Neural cell (in vitro differentiated cells): ENCODE measurements at regions not wholly inside any gene's neighbourhood (a gene's known extent, or its start where the extent isn't known, plus 50 kb on each side); places are given as distances from the start of the nearest gene placed in this dataset.

Experiments used
- H2AFZ ChIP-seq: fragments of 200-600, 300-800 bp; sonication (generic), shearing (Covaris generic); 2 replicates; pipeline ENCODE4 v1.6.0; 2014; ENCODE audit warnings: low read depth, mild to moderate bottlenecking, antibody characterized with exemption, low read length, moderate library complexity
- H3F3A ChIP-seq: fragments of 200-600 bp; shearing (Covaris generic); 2 replicates; pipeline ENCODE4 v1.6.1; 2016; ENCODE audit warnings: mild to moderate bottlenecking, moderate library complexity, mixed read lengths, antibody characterized with exemption, low read length; ENCODE audit not compliant: insufficient read depth, poor library complexity, severe bottlenecking
- H3K27ac ChIP-seq: fragments of 200-600, 300-800 bp; sonication (generic), shearing (Covaris generic); 2 replicates; pipeline ENCODE4 v1.5.1; 2014; ENCODE audit warnings: mild to moderate bottlenecking, low read length, moderate library complexity
- H3K27me3 ChIP-seq: fragments of 300-800, 200-600 bp; sonication (generic), shearing (Covaris generic); 2 replicates; pipeline ENCODE4 v1.6.0; 2014; ENCODE audit warnings: mild to moderate bottlenecking, low read depth, low read length, moderate library complexity; ENCODE audit not compliant: insufficient read depth
- H3K36me3 ChIP-seq: fragments of 300-800, 200-600 bp; sonication (generic), shearing (Covaris generic); 2 replicates; pipeline ENCODE4 v1.5.1; 2014; ENCODE audit warnings: mild to moderate bottlenecking, antibody characterized with exemption, low read length, moderate library complexity; ENCODE audit not compliant: insufficient read depth
- H3K4me2 ChIP-seq: fragments of 300-800, 200-600 bp; sonication (generic), shearing (Covaris generic); 2 replicates; pipeline ENCODE4 v1.6.0; 2014; ENCODE audit warnings: mild to moderate bottlenecking, low read length
- H3K4me3 ChIP-seq: fragments of 300-800, 200-600 bp; sonication (generic), shearing (Covaris generic); 2 replicates; pipeline ENCODE4 v1.5.1; 2014; ENCODE audit warnings: mild to moderate bottlenecking, low read length, moderate library complexity
- H3K79me2 ChIP-seq: fragments of 200-600 bp; shearing (Covaris generic); replicated peaks from 2 replicates; pipeline ENCODE4 v1.6.0; 2014; ENCODE audit warnings: mild to moderate bottlenecking, low read length, moderate library complexity; ENCODE audit not compliant: insufficient read depth
- H3K9ac ChIP-seq: fragments of 300-800, 200-600 bp; sonication (generic), shearing (Covaris generic); 2 replicates; pipeline ENCODE4 v1.6.1; 2016; ENCODE audit warnings: mild to moderate bottlenecking, low read length, mixed read lengths
- H3K9me2 ChIP-seq: fragments of 200-600 bp; shearing (Covaris generic); 2 replicates; pipeline ENCODE4 v1.6.1; 2016; ENCODE audit warnings: mild to moderate bottlenecking, low read length, mixed read lengths; ENCODE audit not compliant: insufficient read depth
- H3K9me3 ChIP-seq: fragments of 200-600, 300-800 bp; sonication (generic), shearing (Covaris generic); 2 replicates; pipeline ENCODE4 v1.6.1; 2016; ENCODE audit warnings: mild to moderate bottlenecking, mixed run types, low read length, moderate library complexity, mixed read lengths
- H4K20me1 ChIP-seq: fragments of 200-600 bp; shearing (Covaris generic); 2 replicates; pipeline ENCODE4 v1.6.1; 2016; ENCODE audit warnings: mild to moderate bottlenecking, mixed run types; ENCODE audit not compliant: insufficient read depth
- CTCF ChIP-seq: fragments of 450-650 bp; IDR thresholded peaks from 2 replicates; pipeline ENCODE4 v1.5.1; 2014; ENCODE audit warnings: antibody characterized with exemption, mild to moderate bottlenecking, moderate library complexity; ENCODE audit not compliant: poor library complexity, severe bottlenecking
- EZH2 ChIP-seq: fragments of 200-600, 300-800 bp; shearing (Covaris generic), sonication (generic); IDR thresholded peaks from 2 replicates; pipeline ENCODE4 v1.6.1; 2014; ENCODE audit warnings: antibody characterized with exemption, low read length, borderline replicate concordance, mild to moderate bottlenecking; ENCODE audit not compliant: insufficient read depth, poor library complexity, severe bottlenecking
- POLR2AphosphoS5 ChIP-seq: IDR thresholded peaks from 2 replicates; pipeline ENCODE4 v1.6.1; 2012
- RAD21 ChIP-seq: fragments of 450-650 bp; conservative IDR thresholded peaks from 2 replicates; pipeline ENCODE4 v1.6.1; 2014; ENCODE audit warnings: antibody characterized with exemption, mild to moderate bottlenecking, moderate library complexity
- REST ChIP-seq: IDR thresholded peaks from 2 replicates; pipeline ENCODE4 v1.6.1; 2012; ENCODE audit warnings: borderline replicate concordance
- SMC3 ChIP-seq: fragments of 450-650 bp; conservative IDR thresholded peaks from 2 replicates; pipeline ENCODE4 v1.6.1; 2014; ENCODE audit warnings: antibody characterized with exemption, mild to moderate bottlenecking, moderate library complexity; ENCODE audit not compliant: poor library complexity

- Histone ChIP-seq H3F3A (no peaks in the 10 kb centered on the region), H3K4me3 (no peak overlapping the region), H3K9me2 (no peaks in the 10 kb centered on the region), H3K27ac (no peak overlapping the region), H3K36me3 (no peaks in the 10 kb centered on the region), H3K9me3 (no peaks in the 10 kb centered on the region), H2AFZ (no peak overlapping the region), H3K4me2 (no peak overlapping the region), H3K79me2 (no peaks in the 10 kb centered on the region), H4K20me1 (no peaks in the 10 kb centered on the region), H3K9ac (no peak overlapping the region), H3K27me3 (no peaks in the 10 kb centered on the region)
- no peak for TF ChIP-seq EZH2
- TF ChIP-seq POLR2AphosphoS5, result no peak
- TF ChIP-seq SMC3, result no peak
- no peak for TF ChIP-seq CTCF
- TF ChIP-seq REST, result no peak
- no peak for TF ChIP-seq RAD21
Measured at GRCh38 chrX:13261348-13261747, 58.5 kb downstream of the ATXN3L start.

DNA sequence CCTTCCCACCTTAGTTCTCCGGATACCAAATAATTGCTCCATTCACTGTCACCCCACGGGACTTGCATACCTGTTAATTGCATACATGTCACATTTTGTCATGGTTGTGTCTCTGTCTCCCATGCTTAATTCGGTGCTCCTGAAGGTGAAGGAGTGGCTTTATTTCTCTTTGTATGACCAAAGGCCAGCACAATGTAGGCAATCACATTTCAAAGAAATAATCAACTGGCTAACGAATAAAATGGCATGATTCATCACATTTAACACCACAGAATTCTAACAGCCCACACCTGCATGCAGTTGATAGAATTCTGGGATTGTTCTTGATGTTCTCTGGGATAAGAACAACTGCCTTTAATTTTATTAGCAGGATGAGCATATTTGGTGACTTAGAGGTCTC is 59.3 kb downstream of the ATXN3L start:
- no peaks in the 10 kb centered on the region for H4K20me1 ChIP-seq
- H3K9me2 ChIP-seq, result no peaks in the 10 kb centered on the region
- H3K9ac ChIP-seq, result no peak overlapping the region
- no peak overlapping the region for H3K27ac ChIP-seq
- TF ChIP-seq RAD21, result no peak
- TF ChIP-seq EZH2, result no peak
- no peak for TF ChIP-seq CTCF
- TF ChIP-seq REST, result no peak
- no peaks in the 10 kb centered on the region for H3F3A ChIP-seq
- H3K4me2 ChIP-seq, result no peak overlapping the region
- H2AFZ ChIP-seq, result no peak overlapping the region
- no peaks in the 10 kb centered on the region for H3K79me2 ChIP-seq
- H3K27me3 ChIP-seq, result no peaks in the 10 kb centered on the region
- no peak overlapping the region for H3K4me3 ChIP-seq
- H3K9me3 ChIP-seq, result no peaks in the 10 kb centered on the region
- no peaks in the 10 kb centered on the region for H3K36me3 ChIP-seq
